ENCODE measurements at regions not wholly inside any gene's neighbourhood (a gene's known extent, or its start where the extent isn't known, plus 50 kb on each side); places are given as distances from the start of the nearest gene placed in this dataset.

DNA sequence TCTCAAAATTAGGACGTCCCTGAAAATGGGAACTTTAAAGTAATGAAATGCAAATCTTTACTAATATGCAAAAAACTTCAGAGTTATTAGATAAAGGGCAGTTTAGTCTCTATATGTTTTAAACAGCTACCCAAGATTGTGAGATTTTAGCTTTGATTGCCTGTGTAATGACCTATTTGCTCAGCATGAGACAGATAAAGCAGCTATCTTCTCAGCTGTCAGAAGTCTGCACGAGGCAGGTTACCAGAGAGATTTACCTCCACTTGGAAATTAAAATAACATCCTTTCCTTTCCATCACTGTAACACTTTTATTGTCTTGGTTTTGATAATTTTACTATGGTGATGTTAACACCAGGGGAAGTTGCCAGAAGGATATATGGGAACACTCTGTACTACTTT lies 436.6 kb upstream of the OPRM1 start:
- TF ChIP-seq, protein P1, sequence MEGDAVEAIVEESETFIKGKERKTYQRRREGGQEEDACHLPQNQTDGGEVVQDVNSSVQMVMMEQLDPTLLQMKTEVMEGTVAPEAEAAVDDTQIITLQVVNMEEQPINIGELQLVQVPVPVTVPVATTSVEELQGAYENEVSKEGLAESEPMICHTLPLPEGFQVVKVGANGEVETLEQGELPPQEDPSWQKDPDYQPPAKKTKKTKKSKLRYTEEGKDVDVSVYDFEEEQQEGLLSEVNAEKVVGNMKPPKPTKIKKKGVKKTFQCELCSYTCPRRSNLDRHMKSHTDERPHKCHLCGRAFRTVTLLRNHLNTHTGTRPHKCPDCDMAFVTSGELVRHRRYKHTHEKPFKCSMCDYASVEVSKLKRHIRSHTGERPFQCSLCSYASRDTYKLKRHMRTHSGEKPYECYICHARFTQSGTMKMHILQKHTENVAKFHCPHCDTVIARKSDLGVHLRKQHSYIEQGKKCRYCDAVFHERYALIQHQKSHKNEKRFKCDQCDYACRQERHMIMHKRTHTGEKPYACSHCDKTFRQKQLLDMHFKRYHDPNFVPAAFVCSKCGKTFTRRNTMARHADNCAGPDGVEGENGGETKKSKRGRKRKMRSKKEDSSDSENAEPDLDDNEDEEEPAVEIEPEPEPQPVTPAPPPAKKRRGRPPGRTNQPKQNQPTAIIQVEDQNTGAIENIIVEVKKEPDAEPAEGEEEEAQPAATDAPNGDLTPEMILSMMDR (IDR thresholded peaks at IDR 0.05): no peak
- TF ChIP-seq POLR2AphosphoS5 (IDR thresholded peaks at IDR 0.05): no peak

Measured in prostate gland (tissue), 2 donors.